ENCODE measurements at regions not wholly inside any gene's neighbourhood (a gene's known extent, or its start where the extent isn't known, plus 50 kb on each side); places are given as distances from the start of the nearest gene placed in this dataset.

DNA sequence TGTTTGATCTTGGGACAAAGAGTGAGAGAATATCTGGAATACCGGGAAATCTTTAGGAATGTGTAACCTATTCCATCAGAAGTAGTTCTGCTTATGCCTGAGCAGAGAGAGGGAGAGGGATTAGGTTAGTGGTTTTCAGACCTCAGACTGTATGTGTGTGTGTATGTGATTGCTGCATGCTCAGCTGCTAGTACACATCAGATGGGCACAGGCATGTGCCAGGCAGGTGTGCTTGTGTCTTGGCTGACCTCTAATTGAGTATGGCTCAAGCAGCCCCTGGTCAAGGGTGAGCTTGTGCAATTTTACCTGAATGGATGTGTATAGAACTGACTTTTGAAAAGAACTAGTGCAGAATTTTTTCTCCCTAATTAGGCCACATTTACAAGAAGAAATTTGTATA lies 91.2 kb downstream of the INSIG2 start:
- TF ChIP-seq YY1 (IDR thresholded peaks at IDR 0.05; ENCODE audit: insufficient read depth, insufficient read length) (no peak), SUZ12 (IDR thresholded peaks at IDR 0.05; ENCODE audit: extremely low read depth, insufficient read depth, insufficient read length) (no peak), ZNF274 (IDR thresholded peaks at IDR 0.05; ENCODE audit: low read depth, low read length) (no peak)

Data from NT2/D1 (cell line).